Ishikawa (cell line): ENCODE measurements at regions not wholly inside any gene's neighbourhood (a gene's known extent, or its start where the extent isn't known, plus 50 kb on each side); places are given as distances from the start of the nearest gene placed in this dataset.

ENCODE experiments used
- CEBPB ChIP-seq: IDR thresholded peaks from 2 replicates; pipeline ENCODE4 v1.6.1; 2012
- CREB1 ChIP-seq: IDR thresholded peaks from 2 replicates; pipeline ENCODE4 v1.6.1; 2012; ENCODE audit warnings: low read depth
- EP300 ChIP-seq: IDR thresholded peaks from 2 replicates; pipeline ENCODE4 v1.6.1; 2012; ENCODE audit warnings: borderline replicate concordance
- FOXM1 ChIP-seq: IDR thresholded peaks from 2 replicates; pipeline ENCODE4 v1.6.1; 2012; ENCODE audit warnings: low read depth, borderline replicate concordance
- MAX ChIP-seq: IDR thresholded peaks from 2 replicates; pipeline ENCODE4 v1.6.1; 2012
- NFIC ChIP-seq: IDR thresholded peaks from 2 replicates; pipeline ENCODE4 v1.6.1; 2012
- RAD21 ChIP-seq: IDR thresholded peaks from 2 replicates; pipeline ENCODE4 v1.6.1; 2012; ENCODE audit warnings: low read depth
- REST ChIP-seq: IDR thresholded peaks from 2 replicates; pipeline ENCODE4 v1.6.1; 2012; ENCODE audit warnings: low read depth, mild to moderate bottlenecking
- TAF1 ChIP-seq: IDR thresholded peaks from 2 replicates; pipeline ENCODE4 v1.6.1; 2012; ENCODE audit warnings: low read depth, mild to moderate bottlenecking
- TCF12 ChIP-seq: IDR thresholded peaks from 2 replicates; pipeline ENCODE4 v1.6.1; 2012; ENCODE audit warnings: low read depth
- TEAD4 ChIP-seq: IDR thresholded peaks from 2 replicates; pipeline ENCODE4 v1.6.1; 2012
- YY1 ChIP-seq: IDR thresholded peaks from 2 replicates; pipeline ENCODE4 v1.6.1; 2012; ENCODE audit warnings: low read depth
- ZBTB7A ChIP-seq: IDR thresholded peaks from 2 replicates; pipeline ENCODE4 v1.6.1; 2012; ENCODE audit warnings: low read depth

- TF ChIP-seq RAD21 (no peak), CEBPB (no peak), EP300 (no peak), ZBTB7A (no peak), REST (no peak), CREB1 (no peak), FOXM1 (no peak), YY1 (no peak), TAF1 (no peak), NFIC (no peak), TEAD4 (no peak), TCF12 (no peak), MAX (no peak)
Observed at GRCh38 chr2:145157036-145157675, 637.2 kb upstream of the ZEB2 start.
